ENCODE measurements at regions not wholly inside any gene's neighbourhood (a gene's known extent, or its start where the extent isn't known, plus 50 kb on each side); places are given as distances from the start of the nearest gene placed in this dataset.

- no peak for DNase-seq
Observed at GRCh38 chr2:41943159-41943558, 104.7 kb upstream of the PKDCC start.

DNA sequence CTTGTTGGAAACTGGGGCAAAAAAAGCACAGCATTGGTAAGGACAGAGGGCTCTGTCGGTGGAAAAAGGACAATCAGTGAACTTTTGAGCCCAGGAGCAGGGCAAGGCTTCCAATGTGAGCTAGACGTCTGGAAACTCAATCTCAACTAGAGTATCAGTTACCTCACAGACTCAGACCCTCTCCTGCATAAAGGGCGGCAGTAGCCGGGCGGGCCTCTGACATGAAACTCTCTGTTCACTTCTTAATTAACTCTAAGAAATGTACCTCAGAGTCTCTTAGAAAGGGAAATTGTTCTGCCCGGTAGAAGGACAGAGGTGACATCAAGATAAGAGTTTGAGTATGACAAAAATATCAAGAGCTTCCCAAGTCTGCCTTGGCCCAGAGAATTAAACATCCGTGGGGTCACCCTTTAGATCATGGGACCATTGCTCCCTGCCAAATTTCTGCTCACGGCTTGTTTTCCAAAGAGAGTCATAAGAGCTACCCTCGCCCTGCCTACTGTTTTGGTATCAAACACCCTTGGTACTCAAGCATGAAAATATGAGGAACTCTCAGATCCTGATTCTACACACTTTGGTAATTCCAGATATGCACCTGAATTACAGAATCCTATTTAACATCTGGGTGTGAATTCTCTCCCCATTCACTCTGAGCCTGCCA, 103.5 kb upstream of the PKDCC start:
- no peak for DNase-seq

GRCh38 chr2:41947701-41948396, 100.0 kb upstream of the PKDCC start:
- DNase-seq = no peak

- DNase-seq = no peak
Observed at GRCh38 chr2:41948397-41948763, 99.4 kb upstream of the PKDCC start.

DNA sequence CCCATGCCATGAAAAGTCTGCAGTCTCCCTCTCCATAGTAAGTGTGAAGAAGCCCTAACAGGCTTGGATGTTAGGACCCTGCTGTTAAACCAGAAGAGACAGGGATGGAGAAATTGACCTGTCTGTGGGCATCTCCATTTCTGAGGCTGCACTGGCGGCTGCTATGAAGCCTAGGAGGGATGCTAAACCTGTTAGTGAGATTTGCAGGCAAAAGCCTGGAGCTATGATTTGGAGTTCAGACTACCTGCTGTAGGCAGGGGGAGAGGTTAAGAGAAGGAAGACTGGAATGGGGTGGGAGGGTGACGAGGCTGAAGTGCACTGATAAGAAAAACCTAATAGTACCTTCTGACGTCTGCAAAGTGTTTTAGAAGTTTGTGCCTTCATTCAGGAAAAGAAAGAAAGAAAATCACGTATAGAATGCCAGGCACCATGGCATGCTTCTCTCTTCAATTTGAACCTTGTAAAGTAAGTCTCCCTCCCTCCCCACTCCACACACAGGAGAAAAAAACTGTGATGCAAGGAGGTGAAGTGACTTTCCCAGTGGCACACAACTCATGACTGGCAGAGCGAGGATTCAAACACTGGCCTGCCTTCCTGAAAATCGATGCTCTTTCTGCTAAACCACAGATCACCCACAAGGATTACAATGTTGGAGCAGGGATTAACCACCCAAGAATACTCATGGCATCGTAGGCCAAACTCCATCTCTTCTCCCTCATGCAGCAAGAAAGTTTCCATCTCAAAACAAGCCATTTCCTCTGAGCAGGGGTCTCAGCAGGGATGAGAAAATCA, 98.5 kb upstream of the PKDCC start:
- no peak for DNase-seq

- DNase-seq = no peak
Observed at GRCh38 chr2:41949883-41950665, 97.7 kb upstream of the PKDCC start.

DNA sequence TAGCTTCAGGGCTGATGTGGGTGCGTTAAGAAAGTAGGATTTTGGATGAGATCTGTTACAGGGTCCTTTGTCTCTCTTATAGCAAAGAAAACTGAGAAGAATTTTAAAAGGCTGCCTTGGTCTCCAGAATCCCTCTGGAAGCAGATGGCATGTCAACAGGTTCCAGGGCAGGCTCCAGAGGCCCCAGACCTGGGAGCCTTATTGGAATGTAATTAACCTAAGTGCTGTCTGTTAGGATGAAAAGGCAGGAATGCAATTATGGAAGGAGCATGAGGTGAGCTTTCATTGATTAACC, 97.2 kb upstream of the PKDCC start:
- DNase-seq = no peak

- DNase-seq = no peak
Observed at GRCh38 chr2:41954304-41955291, 93.2 kb upstream of the PKDCC start.

GRCh38 chr2:41955316-41956043, 92.3 kb upstream of the PKDCC start:
- no peak for DNase-seq

GRCh38 chr2:41957431-41957830, 90.4 kb upstream of the PKDCC start:
- DNase-seq = no peak

DNA sequence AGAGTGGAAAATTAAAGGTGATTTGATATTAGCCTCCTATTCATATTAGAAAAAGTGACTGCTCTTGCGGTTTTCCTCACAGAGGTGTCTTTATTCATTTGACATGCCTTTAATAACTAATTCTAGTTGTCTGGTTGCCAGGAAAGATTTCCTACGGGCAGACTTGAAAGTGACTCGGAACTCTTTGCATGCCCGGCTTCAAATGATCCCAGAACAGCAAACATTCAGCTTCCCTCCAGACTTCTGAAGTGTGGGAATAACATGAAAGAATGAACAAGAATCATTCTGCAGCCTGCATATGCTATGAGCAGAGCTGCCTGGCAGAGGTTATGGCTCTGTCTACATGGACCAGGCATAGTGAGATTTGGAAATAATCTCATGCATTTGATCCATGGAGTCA, 89.6 kb upstream of the PKDCC start:
- no peak for DNase-seq

DNA sequence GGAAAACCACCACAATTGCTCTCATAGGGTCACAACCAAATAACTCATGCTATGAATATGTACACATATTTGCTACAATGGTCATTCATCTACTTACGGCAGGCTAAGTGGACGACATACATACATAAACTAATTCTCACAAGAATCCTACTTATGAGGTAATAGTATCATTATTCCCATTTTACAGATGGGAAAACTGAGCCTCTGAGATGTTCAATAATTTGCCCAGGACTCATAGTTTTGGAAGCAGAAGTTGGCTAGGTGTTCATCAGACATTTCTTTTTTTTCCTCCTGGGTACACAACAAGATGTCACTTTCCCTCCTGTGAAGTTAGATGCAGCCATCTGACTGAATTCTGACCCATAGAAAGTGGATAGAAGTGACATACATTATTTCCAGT, 89.0 kb upstream of the PKDCC start:
- no peak for DNase-seq

DNA sequence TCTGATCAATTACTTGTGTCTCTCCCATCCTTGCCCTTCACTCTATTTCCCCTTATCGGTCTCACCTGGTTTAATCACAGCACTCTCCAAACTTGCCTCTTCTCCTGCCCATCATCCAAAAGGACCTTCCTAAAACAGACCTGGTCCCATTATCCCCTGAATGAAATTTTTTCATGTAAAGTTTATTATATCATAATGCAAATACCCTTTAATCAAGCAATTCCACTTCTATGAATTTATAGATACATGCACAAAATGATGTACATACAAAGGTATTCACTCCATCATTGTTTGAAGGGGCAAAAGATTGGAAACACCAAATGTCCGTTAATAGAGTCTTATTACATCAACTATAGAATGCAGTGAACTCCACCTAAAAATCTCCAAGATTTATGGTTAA, 88.1 kb upstream of the PKDCC start:
- no peak for DNase-seq

- no peak for DNase-seq
Observed at GRCh38 chr2:41962922-41963622, 84.7 kb upstream of the PKDCC start.

GRCh38 chr2:41963661-41964525, 83.9 kb upstream of the PKDCC start:
- peak; percentile 53 for DNase-seq

DNA sequence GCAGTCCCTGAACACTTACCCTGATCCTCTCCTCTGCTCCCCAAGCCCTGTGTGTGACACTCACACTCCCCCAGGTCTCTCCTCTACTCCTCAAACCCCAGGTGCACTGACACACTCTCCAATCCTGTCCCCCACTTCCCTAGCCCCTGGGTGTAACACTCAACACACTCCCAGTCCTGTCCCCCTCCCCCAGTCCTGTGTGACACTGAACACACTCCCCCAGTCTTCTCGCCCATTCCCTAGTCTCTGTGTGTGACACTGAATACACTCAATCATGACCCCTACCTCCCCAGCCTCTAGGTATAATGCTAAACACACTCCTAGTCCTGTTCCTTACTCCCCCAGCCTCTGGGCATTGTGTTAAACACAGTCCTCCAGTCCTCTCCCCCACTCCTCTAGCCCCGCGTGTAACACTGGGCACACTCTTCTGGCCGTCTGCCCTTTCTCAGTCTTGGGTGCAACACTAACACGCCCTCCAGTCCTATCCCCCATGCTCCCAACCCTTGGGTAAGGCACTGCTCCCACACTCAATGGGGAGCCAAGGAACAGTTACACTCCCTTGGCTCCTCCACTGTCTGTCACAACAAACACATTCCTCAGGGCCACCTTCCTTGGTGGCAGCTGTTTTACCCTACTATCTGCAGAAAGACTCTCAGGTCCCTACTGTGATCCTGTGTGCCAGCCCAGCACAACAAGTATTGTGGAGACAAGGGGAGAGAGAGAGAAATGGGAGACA, 82.5 kb upstream of the PKDCC start:
- no peak for DNase-seq

- no peak for DNase-seq
Observed at GRCh38 chr2:41965909-41966295, 81.9 kb upstream of the PKDCC start.

DNA sequence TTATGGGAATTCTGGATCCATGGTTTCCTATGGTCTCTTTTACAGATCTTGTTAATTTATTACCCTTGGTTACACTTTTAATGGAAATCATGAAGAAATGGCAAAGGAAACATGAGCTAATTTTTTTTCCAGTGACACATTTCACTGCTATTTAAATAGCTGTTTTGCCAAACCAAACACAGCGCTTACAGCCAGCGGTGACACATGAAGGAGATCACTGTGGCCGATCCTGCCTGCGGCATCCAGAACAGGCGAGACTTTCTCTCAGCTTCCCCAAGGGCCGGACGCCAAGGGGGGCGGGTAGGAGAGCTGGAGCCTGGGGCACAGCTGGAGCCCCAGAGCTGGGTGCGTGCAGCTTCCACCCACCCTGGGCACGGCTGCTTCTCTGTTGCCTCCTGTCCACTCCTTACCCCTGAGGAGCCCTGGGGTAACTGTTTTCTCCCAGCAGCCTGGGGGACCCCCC, 81.4 kb upstream of the PKDCC start:
- DNase-seq = no peak

GRCh38 chr2:41966920-41967319, 80.9 kb upstream of the PKDCC start:
- no peak for DNase-seq

All from DMS153 (cell line).